T-helper 22 cell (primary cell): ENCODE measurements at regions not wholly inside any gene's neighbourhood (a gene's known extent, or its start where the extent isn't known, plus 50 kb on each side); places are given as distances from the start of the nearest gene placed in this dataset.

Source experiments
- DNase-seq: peaks from one replicate; pipeline ENCODE4 v3.0.0-alpha.2; 2020; ENCODE audit warnings: low read depth

DNA sequence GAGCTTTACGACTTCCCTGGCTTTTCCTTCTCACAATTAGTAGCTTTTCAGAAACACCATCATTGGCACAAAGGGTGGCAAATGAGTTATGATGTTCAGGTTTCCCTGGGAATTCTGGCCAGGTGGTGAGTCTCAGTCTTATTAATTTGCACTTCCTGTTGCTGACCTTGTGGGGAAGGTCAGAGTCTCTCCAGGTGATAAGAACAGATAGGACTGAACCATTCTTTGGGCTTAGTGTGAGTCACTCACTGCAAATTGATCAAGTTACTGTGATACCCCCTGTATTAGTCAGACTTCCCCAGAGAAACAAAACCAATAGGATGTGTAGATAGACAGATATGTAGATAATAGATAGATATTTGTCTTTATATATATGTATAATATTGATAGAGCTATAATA, 53.8 kb upstream of the RANBP3L start:
- no peak for DNase-seq

GRCh38 chr5:36356915-36357314, 55.2 kb upstream of the RANBP3L start:
- DNase-seq: no peak

DNA sequence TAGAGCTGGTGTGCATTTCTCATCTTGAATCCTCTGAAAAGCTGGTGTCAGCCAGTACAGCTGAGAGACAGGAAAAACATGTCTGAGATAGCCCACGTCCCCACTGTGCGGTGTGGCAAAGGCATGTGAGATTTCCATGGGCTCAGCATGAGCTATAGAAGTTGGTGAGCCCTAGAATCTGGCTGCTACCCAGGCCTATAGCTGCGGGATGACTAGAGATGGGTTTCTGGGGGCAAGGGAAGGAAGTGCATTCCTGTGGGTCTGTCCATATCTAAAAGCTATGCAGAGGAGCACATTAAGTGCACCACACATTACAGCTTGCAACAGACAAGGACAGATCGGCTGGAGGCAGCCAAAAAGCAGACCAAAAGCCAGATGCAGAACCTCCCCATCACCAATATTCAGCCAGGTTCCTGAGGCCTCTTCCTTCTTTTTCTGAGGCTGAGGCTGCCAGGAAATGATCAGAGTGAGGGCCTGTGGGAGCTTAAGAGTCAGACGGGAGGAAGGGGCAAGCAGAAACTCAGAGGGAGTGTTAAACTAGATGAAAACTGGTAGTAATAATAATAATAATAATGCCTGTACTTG, 55.8 kb upstream of the RANBP3L start:
- no peak for DNase-seq

DNA sequence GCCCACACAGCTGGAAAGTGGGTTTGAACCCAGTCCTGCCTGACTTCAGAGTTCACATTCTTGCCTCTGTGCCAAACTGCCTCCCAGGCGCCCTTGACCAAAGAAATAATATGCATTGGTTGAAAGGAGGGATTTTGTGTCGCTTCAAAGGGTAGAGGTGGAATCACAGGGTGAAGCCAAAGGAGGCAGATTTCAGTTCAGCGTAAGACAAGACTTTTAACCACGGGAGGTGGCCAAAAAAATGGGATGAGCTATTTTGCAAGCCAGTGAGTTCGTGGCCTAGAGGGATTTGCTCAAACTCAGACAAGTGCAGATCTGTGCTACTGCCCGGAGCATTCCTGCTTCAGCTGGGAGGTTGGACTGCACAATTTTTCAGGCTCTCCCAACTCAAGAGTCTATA, 57.6 kb upstream of the RANBP3L start:
- no peak for DNase-seq

- no peak for DNase-seq
Measured at GRCh38 chr5:36360307-36360706, 58.6 kb upstream of the RANBP3L start.

- no peak for DNase-seq
Measured at GRCh38 chr5:36363101-36363500, 61.4 kb upstream of the RANBP3L start.

DNA sequence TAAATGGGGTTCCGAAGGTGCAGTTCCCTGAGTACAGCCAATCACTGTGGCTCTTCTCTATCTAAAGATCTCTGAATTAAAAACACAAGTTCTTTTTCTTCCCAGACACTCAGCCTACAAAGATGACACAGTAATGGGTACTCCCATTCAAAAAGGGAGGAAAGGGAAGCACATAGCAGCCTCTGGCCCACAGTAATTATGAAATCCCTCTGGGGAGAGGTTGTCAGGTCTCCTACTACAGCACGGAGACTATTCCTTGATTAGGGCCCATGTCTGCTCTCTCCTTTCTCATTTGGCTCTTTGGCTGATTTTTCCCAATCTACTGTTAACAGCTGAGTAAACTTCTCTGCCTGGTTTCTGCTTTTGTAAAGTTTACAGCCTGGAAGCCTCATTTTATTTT, 62.0 kb upstream of the RANBP3L start:
- DNase-seq: no peak

DNA sequence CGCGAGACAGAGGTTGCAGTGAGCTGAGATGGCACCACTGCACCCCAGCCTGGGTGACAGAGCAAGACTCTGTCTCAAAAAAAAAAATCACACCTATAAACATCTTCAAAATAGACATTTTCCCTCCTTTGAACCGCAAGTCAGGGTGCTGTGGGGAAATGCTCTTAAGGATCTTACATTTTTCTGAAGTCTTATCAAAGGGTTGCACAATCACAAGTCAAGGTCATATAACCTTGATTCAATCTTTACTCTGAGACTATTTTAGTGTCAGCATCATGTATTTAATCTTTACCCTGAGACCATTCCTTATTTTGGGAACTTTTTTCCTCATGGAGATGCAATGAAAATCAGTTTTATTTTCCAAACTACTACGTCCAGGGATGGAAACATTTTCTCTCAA, 62.8 kb upstream of the RANBP3L start:
- DNase-seq: no peak

GRCh38 chr5:36365896-36366295, 64.2 kb upstream of the RANBP3L start:
- no peak for DNase-seq

DNA sequence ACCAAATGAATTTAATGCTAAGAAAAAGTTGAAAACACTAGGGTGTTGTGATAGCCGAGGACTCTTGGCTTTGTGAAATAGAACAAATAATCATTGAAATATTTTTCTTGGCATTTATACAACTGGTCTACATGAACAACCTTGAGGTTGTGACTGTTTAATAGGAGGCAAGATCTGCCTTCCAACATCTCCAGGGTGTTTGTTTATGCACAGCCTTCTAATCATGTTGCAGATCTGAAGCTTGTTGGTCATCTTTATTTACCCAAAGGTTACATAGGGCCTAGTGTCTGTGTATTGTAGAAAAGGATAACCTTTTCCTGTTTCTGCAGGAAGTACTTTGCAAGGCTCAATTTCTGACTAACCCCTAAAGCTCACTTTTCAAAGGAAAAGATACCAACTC, 65.2 kb upstream of the RANBP3L start:
- no peak for DNase-seq

DNA sequence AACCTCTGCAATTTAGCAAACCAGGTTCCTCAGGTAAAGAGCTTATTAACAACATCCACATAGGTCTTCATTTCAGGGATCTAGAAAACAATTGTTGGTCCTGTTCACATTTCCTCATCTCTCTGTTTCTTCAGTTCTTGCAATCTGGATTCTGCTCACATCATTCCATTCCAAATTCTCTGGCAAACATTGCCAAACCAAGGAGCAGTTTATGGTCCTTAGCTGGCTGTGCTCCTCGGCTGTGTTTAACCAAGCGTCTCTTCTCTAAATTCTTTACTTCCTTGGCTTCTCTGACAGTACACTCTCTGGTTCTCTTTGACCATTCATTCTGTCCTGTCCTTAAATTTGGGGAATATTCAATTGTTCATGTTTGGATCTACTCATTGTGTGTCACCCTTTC, 65.8 kb upstream of the RANBP3L start:
- no peak for DNase-seq

- no peak for DNase-seq
Measured at GRCh38 chr5:36369219-36369690, 67.6 kb upstream of the RANBP3L start.

DNA sequence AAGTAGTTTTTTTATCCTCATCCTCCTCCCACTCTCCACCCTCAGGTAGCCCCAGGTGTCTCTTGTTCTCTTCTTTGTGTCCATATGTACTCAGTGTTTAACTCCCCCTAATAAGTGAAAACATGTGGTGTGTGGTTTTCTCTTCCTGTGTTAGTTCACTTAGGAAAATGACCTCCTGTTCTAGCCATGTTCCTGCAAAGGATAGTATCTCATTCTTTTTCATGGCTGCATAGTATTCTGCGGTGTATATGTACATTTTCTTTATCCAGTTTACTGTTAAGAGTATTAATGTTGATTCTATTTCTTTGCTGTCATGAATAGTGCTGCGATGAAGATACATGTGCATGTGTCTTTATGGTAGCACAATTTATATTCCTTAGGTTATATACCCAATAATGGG, 68.4 kb upstream of the RANBP3L start:
- no peak for DNase-seq

DNA sequence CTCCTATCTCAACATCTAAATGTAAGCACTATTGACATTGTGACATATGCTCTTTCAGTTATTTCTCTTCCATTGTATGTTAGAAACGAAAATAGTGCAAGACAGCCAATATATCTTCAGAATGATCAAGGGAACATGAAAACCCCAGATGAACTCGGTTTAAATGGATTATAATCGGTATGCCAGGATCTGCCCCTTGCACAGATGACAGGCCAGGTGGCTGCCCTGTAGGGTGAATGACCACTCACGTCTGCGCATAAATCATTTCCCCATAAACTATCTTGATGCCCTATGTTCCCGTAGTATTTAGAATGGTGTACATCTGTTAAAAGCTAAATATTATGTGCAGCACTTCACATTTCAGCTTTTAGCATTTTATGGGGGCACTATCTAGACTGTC, 69.7 kb upstream of the RANBP3L start:
- DNase-seq: no peak

- DNase-seq: no peak
Measured at GRCh38 chr5:36373527-36374086, 71.9 kb upstream of the RANBP3L start.

- no peak for DNase-seq
Measured at GRCh38 chr5:36374266-36374862, 72.7 kb upstream of the RANBP3L start.

DNA sequence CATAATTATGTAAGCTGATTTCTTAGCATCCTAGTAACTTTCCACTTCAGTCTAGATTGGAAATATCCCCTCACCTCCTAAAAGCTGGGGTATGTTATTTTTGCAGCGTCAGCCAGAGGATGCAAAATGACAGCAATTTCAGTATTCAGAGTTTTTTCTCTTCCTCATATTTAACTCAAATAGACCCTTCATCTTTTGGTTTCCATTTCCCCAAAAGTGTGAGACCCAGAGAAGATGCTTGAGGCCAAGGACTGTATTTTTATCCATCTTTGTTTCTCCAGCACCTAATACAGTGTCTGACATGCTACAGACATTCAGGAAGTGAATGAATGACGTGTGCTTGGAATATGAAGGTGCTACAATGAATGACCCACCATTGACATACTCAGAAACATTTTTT, 75.5 kb upstream of the RANBP3L start:
- DNase-seq: no peak

GRCh38 chr5:36378551-36378950, 76.8 kb upstream of the RANBP3L start:
- no peak for DNase-seq

DNA sequence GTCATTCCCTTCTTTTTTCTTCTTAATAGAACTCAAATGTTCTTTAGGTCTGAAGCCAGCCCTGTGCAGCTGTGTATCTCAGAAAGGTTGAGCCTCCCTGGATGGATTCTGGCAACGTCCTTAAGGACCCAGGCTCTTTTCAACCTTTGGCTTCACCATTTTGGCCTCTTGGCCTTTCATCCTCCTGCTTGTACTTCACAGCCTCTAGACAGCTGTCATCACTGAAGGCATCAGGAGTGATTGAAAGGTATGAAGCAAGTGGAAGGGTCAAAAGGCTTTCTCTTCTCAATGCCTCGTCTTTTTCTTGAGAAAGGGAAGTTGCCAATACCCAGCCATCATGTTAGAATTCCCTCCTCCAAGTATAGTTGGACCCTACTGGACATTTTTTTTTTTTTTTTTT, 81.2 kb upstream of the RANBP3L start:
- no peak for DNase-seq

GRCh38 chr5:36383942-36384341, 82.2 kb upstream of the RANBP3L start:
- DNase-seq: no peak

DNA sequence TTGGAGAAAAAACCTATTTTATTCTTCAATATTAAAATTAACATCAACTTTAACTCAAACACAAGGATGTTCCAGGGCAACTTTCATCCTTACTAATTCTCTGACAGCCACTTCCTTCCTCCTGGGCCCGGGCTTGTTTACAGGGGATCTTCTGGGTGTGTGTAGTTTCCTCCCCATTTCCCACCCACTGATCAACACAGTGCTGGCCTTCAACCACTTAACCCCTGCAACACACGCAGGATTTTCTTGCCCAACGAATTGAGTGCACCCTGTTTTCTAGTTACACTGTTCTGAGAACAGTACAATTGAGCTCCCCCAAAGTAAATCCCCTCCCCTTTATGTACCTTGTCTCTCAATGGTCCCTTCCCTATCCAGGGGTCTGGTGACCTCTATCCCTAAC, 83.1 kb upstream of the RANBP3L start:
- DNase-seq: no peak

GRCh38 chr5:36385495-36385894, 83.8 kb upstream of the RANBP3L start:
- no peak for DNase-seq

DNA sequence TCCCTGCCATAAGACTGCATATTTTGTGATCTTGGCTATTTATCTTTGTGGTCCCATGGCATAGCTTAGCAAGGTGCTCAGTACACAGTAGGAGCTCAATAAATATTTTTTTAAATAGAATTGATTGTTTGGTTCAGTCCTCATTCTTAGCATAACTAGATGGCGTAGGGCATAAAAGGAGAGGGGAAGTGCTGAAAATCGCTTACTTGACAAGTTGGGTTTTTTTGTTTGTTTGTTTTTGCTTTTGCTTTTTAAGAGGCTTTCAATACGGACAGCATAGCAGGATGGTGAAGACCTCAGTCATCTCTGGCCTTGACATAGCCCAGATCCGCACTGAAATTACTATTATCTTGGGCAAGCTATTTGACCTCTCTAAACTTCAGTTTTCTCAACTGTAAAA, 86.6 kb upstream of the RANBP3L start:
- no peak for DNase-seq

DNA sequence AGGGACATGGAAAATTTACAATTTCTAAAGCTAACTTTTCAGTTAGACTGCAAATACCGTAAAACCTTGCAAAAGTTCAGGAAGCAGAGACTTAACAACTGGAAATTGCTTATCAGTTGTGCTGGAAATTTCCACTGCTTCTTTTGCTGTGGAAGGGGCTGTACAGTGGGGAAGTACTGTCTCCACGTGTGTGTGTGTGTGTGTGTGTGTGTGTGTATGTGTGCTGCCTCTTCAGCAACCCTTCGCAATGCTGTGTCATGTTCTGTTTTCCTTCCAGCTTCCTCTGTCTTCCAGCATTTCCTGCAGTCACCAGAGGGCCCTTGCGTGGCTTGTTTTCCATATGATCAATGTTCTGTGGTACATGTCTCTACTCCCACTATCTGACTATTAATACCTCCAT, 87.5 kb upstream of the RANBP3L start:
- no peak for DNase-seq
